Suprapubic skin (tissue), 4 donors: ENCODE measurements at regions not wholly inside any gene's neighbourhood (a gene's known extent, or its start where the extent isn't known, plus 50 kb on each side); places are given as distances from the start of the nearest gene placed in this dataset.

Experiments
- DNase-seq, 2 donors: peaks; one replicate each; pipeline ENCODE4 v3.0.0-alpha.2; 2019; ENCODE audit warnings: low spot score in 2 of 2
- H3K27ac ChIP-seq: fragments of 200-600 bp; sonication (generic); one replicate; pipeline ENCODE4 v1.5.1; 2019
- H3K27me3 ChIP-seq: fragments of 200-600 bp; sonication (generic); one replicate; pipeline ENCODE4 v1.5.1; 2019
- H3K36me3 ChIP-seq: fragments of 200-600 bp; sonication (generic); one replicate; pipeline ENCODE4 v1.5.1; 2019
- H3K4me1 ChIP-seq: fragments of 200-600 bp; sonication (generic); one replicate; pipeline ENCODE4 v1.5.1; 2019
- H3K4me3 ChIP-seq: fragments of 200-600 bp; sonication (generic); one replicate; pipeline ENCODE4 v1.5.1; 2019; ENCODE audit warnings: mild to moderate bottlenecking
- H3K9me3 ChIP-seq: fragments of 200-600 bp; sonication (generic); one replicate; pipeline ENCODE4 v1.5.1; 2019
- EP300 ChIP-seq: sonication (generic); formaldehyde crosslinking; IDR thresholded peaks from one replicate; pipeline ENCODE4 v1.6.1; 2017; ENCODE audit warnings: antibody characterized with exemption
- POLR2A ChIP-seq, 2 donors: fragments of 450-650 bp; IDR thresholded peaks; one replicate each; pipeline ENCODE4 v1.6.1; 2017; ENCODE audit warnings: antibody characterized with exemption in 2 of 2, mild to moderate bottlenecking in 2 of 2, moderate library complexity in 2 of 2
- POLR2AphosphoS5 ChIP-seq, 3 donors: sonication (generic); formaldehyde crosslinking; IDR thresholded peaks; one replicate each; pipeline ENCODE4 v1.6.1; 2017; ENCODE audit warnings: antibody characterized with exemption in 3 of 3
- WGBS: methylation state at CpG from one replicate; pipeline ENCODE4 v1.1.5; 2018; 5-methylcytosine and 5-hydroxymethylcytosine counted together
- TF ChIP-seq, protein P1 (sequence below), 2 donors: fragments of 200-600 bp in 1 of 2; fragments of 450-650 bp in 1 of 2; sonication (generic) in 1 of 2; IDR thresholded peaks; one replicate each; pipeline ENCODE4 v1.5.1; 2016 to 2019; ENCODE audit warnings: antibody characterized with exemption in 2 of 2, mild to moderate bottlenecking in 1 of 2, moderate library complexity in 1 of 2

DNA sequence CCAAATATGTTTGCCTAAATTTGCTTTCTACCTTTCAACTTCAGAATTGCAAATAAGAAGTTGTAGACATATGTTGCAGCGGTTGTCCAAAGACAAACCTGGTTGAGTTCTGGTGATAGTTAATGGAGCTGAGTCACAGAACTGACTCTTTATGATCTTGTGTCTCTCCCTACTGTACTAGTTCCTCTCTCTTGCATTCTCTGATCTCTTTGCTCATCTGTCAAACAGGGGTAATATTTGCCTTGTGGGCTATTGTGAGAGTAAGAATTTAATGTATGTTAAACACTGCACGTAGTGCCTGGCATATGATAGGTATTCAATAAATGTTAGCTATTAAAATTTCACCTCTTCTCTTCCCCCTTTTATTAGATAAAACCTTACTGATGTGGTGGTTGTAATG, 283.5 kb upstream of the RGS6 start:
- WGBS: 97% methylated on average over 2 of the region's 2 CpGs
- no peak overlapping the region for H3K27ac ChIP-seq
- peaks cover 15% of the 10 kb centered on the region for H3K36me3 ChIP-seq
- TF ChIP-seq EP300: no peak
- TF ChIP-seq, protein P1, sequence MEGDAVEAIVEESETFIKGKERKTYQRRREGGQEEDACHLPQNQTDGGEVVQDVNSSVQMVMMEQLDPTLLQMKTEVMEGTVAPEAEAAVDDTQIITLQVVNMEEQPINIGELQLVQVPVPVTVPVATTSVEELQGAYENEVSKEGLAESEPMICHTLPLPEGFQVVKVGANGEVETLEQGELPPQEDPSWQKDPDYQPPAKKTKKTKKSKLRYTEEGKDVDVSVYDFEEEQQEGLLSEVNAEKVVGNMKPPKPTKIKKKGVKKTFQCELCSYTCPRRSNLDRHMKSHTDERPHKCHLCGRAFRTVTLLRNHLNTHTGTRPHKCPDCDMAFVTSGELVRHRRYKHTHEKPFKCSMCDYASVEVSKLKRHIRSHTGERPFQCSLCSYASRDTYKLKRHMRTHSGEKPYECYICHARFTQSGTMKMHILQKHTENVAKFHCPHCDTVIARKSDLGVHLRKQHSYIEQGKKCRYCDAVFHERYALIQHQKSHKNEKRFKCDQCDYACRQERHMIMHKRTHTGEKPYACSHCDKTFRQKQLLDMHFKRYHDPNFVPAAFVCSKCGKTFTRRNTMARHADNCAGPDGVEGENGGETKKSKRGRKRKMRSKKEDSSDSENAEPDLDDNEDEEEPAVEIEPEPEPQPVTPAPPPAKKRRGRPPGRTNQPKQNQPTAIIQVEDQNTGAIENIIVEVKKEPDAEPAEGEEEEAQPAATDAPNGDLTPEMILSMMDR (IDR thresholded peaks at IDR 0.05): no peak
- TF ChIP-seq POLR2A (IDR thresholded peaks at IDR 0.05): no peak
- TF ChIP-seq POLR2AphosphoS5 (IDR thresholded peaks at IDR 0.05): no peak
- H3K9me3 ChIP-seq: no peaks in the 10 kb centered on the region
- no peaks in the 10 kb centered on the region for H3K27me3 ChIP-seq
- peaks cover 18% of the 10 kb centered on the region for H3K4me1 ChIP-seq
- no peak for DNase-seq
- H3K4me3 ChIP-seq: no peak overlapping the region

DNA sequence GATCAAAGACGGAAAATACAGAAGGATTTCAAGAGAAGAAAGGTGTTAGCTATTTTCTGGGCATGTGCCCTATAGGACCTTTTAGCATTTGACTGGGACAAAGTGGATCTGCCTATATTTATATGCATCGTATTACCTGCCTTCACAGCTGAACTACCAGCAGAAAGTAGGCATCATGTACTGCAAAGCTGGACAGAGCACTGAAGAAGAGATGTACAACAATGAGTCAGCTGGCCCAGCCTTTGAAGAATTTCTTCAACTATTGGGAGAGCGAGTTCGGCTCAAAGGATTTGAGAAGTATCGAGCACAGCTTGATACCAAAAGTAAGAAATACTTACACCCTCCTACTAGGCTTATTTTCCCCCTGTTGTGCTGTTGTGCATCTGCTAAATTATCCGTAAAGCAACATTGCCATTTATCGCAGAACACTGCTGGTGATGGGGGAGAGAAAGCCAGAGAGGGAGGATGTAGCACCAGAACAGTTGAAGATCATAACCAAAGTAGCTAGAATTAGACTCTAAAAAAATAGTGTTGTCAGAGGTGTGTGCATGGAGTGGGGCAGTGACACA, 282.0 kb upstream of the RGS6 start:
- no peak for TF ChIP-seq EP300
- Histone ChIP-seq H3K4me3 (no peak overlapping the region), H3K4me1 (peaks cover 18% of the 10 kb centered on the region), H3K27me3 (no peaks in the 10 kb centered on the region), H3K9me3 (no peaks in the 10 kb centered on the region), H3K27ac (no peak overlapping the region), H3K36me3 (peaks cover 15% of the 10 kb centered on the region)
- no peak for DNase-seq
- WGBS: 96% methylated on average over 7 of the region's 7 CpGs

DNA sequence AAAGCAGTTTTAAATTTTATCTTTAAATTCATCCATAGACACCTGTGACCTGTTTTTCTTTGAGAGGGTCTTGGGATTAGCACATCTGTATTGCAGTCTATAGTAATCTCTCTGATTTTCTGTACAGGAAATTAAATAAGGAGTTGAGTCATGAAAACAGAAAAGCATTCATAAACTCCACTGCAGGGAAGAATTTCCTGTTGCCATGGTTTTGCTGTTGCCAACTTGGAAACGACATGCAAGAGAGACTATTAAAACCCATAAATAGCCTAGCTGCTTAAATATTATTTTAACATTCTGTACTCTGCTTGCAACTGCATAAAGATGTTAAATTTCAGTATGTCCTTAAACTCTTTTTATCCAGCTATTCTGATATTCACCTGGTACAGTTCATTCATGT, 281.0 kb upstream of the RGS6 start:
- WGBS: 11% methylated on average over 1 of the region's 1 CpG
- peaks cover 15% of the 10 kb centered on the region for H3K36me3 ChIP-seq
- H3K4me1 ChIP-seq: peaks cover 18% of the 10 kb centered on the region
- no peaks in the 10 kb centered on the region for H3K9me3 ChIP-seq
- no peak for DNase-seq
- no peak overlapping the region for H3K4me3 ChIP-seq
- no peak for TF ChIP-seq POLR2AphosphoS5 (IDR thresholded peaks at IDR 0.05)
- TF ChIP-seq, protein P1 (IDR thresholded peaks at IDR 0.05): no peak
- no peak for TF ChIP-seq POLR2A (IDR thresholded peaks at IDR 0.05)
- no peak for TF ChIP-seq EP300
- no peaks in the 10 kb centered on the region for H3K27me3 ChIP-seq
- no peak overlapping the region for H3K27ac ChIP-seq

DNA sequence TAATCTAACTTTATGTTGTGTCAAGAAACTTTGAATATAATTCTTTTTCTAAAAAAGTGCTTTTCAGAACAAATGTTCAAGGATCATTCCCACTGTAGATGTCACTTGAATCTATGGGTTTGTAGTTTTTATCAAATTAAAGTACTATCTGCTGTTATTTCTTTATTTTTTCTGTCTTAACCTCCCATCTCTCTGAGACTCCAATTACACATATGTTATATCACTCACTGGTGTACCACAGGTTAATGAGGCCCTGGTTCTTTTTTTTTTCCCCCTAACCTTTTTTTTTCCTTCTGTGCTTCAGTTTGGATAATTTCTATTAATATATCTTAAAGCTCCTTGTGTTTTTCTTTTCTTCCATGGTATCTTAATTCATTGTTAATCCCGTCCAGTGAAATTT, 279.9 kb upstream of the RGS6 start:
- Histone ChIP-seq H3K27me3 (no peaks in the 10 kb centered on the region), H3K36me3 (peaks cover 15% of the 10 kb centered on the region), H3K4me3 (no peak overlapping the region), H3K4me1 (peaks cover 10% of the 10 kb centered on the region), H3K9me3 (no peaks in the 10 kb centered on the region), H3K27ac (no peak overlapping the region)
- no peak for DNase-seq
- TF ChIP-seq EP300 (no peak), POLR2A (IDR thresholded peaks at IDR 0.05) (no peak), POLR2AphosphoS5 (IDR thresholded peaks at IDR 0.05) (no peak)
- TF ChIP-seq, protein P1 (IDR thresholded peaks at IDR 0.05): no peak
- 97% methylated on average over 1 of the region's 1 CpG for WGBS

DNA sequence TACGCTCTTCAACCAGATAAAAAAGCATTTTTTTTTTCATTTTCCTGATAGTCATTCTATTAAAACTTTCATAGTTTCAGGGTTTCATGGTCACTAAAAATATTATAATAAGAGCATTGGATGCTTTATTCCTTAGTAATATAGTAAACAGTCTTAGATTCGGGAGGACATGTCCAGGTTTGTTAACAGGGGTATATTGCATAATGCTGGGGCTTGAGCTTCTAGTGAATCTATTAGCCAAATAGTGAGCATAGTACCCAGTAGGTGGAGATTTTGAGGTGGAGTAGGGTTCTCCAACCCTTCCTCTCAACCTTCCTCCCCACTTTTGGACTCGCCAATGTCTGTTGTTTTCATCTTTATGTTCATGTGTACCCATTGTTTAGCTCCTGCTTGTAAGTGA, 277.4 kb upstream of the RGS6 start:
- 98% methylated on average over 3 of the region's 3 CpGs for WGBS
- no peak for DNase-seq
- Histone ChIP-seq H3K9me3 (no peaks in the 10 kb centered on the region), H3K36me3 (peaks cover 15% of the 10 kb centered on the region), H3K4me1 (peaks cover 21% of the 10 kb centered on the region), H3K27me3 (no peaks in the 10 kb centered on the region), H3K27ac (no peak overlapping the region), H3K4me3 (no peak overlapping the region)
- TF ChIP-seq, protein P1 (IDR thresholded peaks at IDR 0.05): no peak
- no peak for TF ChIP-seq POLR2AphosphoS5 (IDR thresholded peaks at IDR 0.05)
- TF ChIP-seq POLR2A (IDR thresholded peaks at IDR 0.05): no peak

DNA sequence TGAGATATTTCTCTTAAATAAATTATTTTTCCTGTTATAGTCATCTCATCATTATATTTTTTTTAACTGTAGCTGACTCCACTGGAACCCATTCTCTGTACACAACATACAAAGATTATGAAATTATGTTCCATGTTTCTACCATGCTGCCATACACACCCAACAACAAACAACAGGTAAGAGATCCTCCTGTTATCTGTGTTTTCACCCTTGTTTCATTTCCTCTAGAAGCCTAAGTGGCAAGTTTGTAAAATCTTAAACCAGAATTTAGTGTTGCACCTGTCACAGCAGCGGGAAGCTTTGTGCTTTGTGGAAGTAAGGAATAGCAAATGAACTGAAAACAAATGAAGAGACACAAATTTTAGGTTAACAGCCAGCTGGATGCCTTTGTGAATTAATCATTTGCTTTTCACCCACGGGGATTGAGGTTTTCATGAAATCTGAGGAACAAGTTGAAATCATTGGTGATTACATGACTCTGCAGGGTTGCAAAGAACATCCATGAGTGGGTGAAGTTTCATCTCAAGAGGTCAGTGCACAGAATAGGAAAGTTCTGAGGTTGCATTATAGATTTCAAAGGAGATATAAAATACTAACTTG, 273.9 kb upstream of the RGS6 start:
- no peak for DNase-seq
- Histone ChIP-seq H3K9me3 (no peaks in the 10 kb centered on the region), H3K4me1 (peaks cover 11% of the 10 kb centered on the region), H3K4me3 (no peak overlapping the region), H3K27ac (no peak overlapping the region), H3K27me3 (no peaks in the 10 kb centered on the region), H3K36me3 (peaks cover 12% of the 10 kb centered on the region)
- no peak for TF ChIP-seq POLR2A (IDR thresholded peaks at IDR 0.05)
- TF ChIP-seq, protein P1 (IDR thresholded peaks at IDR 0.05): no peak
- TF ChIP-seq EP300: no peak
- 56% methylated on average over 2 of the region's 2 CpGs for WGBS
